ENCODE measurements at regions not wholly inside any gene's neighbourhood (a gene's known extent, or its start where the extent isn't known, plus 50 kb on each side); places are given as distances from the start of the nearest gene placed in this dataset.

DNA sequence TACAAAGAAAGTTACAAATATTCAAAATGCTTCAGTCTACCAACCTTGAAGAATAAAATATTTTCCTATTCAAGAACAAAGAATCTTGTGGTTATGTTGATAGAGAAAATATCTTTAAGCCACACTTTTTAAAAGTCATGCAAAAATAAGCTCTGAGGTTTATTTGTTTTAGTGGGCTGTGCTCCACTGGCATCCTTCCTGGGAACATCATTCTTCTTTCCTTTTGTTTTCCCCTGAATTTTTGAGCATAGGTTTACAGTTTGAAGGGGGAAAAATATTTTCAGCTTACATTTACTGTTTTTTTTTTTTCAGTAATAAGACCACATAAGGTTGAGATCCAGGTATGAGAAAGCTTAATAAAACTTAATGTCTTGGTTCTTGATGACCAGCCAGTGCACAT, 72.0 kb upstream of the BACH2 start:
- TF ChIP-seq YY1 (IDR thresholded peaks at IDR 0.05; ENCODE audit: low read depth), result no peak
- no peak for TF ChIP-seq POLR2AphosphoS5 (IDR thresholded peaks at IDR 0.05; ENCODE audit: low read depth, low read length)
- TF ChIP-seq FOSL2 (IDR thresholded peaks at IDR 0.05; ENCODE audit: borderline replicate concordance, low read depth), result no peak
- TF ChIP-seq, protein P1, sequence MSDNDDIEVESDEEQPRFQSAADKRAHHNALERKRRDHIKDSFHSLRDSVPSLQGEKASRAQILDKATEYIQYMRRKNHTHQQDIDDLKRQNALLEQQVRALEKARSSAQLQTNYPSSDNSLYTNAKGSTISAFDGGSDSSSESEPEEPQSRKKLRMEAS (IDR thresholded peaks at IDR 0.05; ENCODE audit: low read depth), result no peak
- no peak for TF ChIP-seq TAF1 (IDR thresholded peaks at IDR 0.05; ENCODE audit: borderline replicate concordance, low read depth, low read length)
- no peak for TF ChIP-seq EZH2phosphoT487 (IDR thresholded peaks at IDR 0.05; ENCODE audit: borderline replicate concordance, low read depth)
- no peak for TF ChIP-seq CTCF (IDR thresholded peaks at IDR 0.05)
- TF ChIP-seq FOXM1 (IDR thresholded peaks at IDR 0.05; ENCODE audit: low read depth), result no peak
- no peak for TF ChIP-seq RFX5 (IDR thresholded peaks at IDR 0.05; ENCODE audit: low read length)
